CD8-positive, alpha-beta memory T cell (primary cell): ENCODE measurements at regions not wholly inside any gene's neighbourhood (a gene's known extent, or its start where the extent isn't known, plus 50 kb on each side); places are given as distances from the start of the nearest gene placed in this dataset.

Experiments used
- CTCF ChIA-PET: fragments of 350-600 bp; sonication (Branson Sonifier 250); formaldehyde crosslinking; loops from one replicate; lab custom pipeline; 2021; ENCODE audit warnings: antibody characterized with exemption; lab: Charles Lee
- POLR2A ChIA-PET: fragments of 350-600 bp; sonication (Branson Sonifier 250); formaldehyde crosslinking; loops from one replicate; lab custom pipeline; 2021; ENCODE audit warnings: antibody characterized with exemption; lab: Charles Lee
- DNase-seq, 5 donors: peaks; one replicate each; pipeline versions ENCODE4 v3.0.0 to v3.0.0-alpha.2; 2020 to 2022; ENCODE audit warnings: mixed read lengths in 1 of 5
- H3K27ac ChIP-seq: one replicate; pipeline ENCODE4 v1.7.0; 2013; ENCODE audit warnings: low read depth, mild to moderate bottlenecking, low read length, moderate library complexity
- H3K27me3 ChIP-seq: 2 replicates; pipeline ENCODE4 v1.7.0; 2013; ENCODE audit warnings: low read length, mild to moderate bottlenecking; ENCODE audit not compliant: insufficient read depth, poor library complexity, severe bottlenecking
- H3K36me3 ChIP-seq: 2 replicates; pipeline ENCODE4 v1.7.0; 2013; ENCODE audit warnings: mild to moderate bottlenecking, low read length, moderate library complexity; ENCODE audit not compliant: insufficient read depth
- H3K4me1 ChIP-seq: 2 replicates; pipeline ENCODE4 v1.7.0; 2013; ENCODE audit warnings: mild to moderate bottlenecking, low read length, moderate library complexity; ENCODE audit not compliant: insufficient read depth
- H3K4me3 ChIP-seq: 2 replicates; pipeline ENCODE4 v1.7.0; 2013; ENCODE audit warnings: mild to moderate bottlenecking, low read length
- H3K9me3 ChIP-seq: 2 replicates; pipeline ENCODE4 v1.7.0; 2013; ENCODE audit warnings: mild to moderate bottlenecking, low read length
- H3K27ac Mint-ChIP-seq, 8 donors: one replicate each; pipeline ENCODE4 v1.8.0; 2020 to 2021; ENCODE audit warnings: mixed read lengths in 8 of 8, mild to moderate bottlenecking in 6 of 8, inconsistent platforms in 3 of 8, moderate library complexity in 3 of 8
- H3K27me3 Mint-ChIP-seq, 2 donors: one replicate each; pipeline ENCODE4 v1.8.0; 2020 to 2021; ENCODE audit warnings: mixed read lengths in 2 of 2, mild to moderate bottlenecking in 1 of 2, moderate library complexity in 1 of 2
- H3K36me3 Mint-ChIP-seq, 3 donors: one replicate each; pipeline ENCODE4 v1.8.0; 2020 to 2021; ENCODE audit warnings: mixed read lengths in 3 of 3, inconsistent platforms in 1 of 3, mild to moderate bottlenecking in 1 of 3
- H3K4me1 Mint-ChIP-seq, 3 donors: one replicate each; pipeline ENCODE4 v1.8.0; 2020 to 2021; ENCODE audit warnings: mixed read lengths in 3 of 3, inconsistent platforms in 1 of 3, mild to moderate bottlenecking in 1 of 3
- H3K4me3 Mint-ChIP-seq, 7 donors: one replicate each; pipeline ENCODE4 v1.8.0; 2020 to 2021; ENCODE audit warnings: mixed read lengths in 7 of 7, mild to moderate bottlenecking in 6 of 7, moderate library complexity in 4 of 7, inconsistent platforms in 2 of 7
- H3K9me3 Mint-ChIP-seq, 5 donors: one replicate each; pipeline ENCODE4 v1.8.0; 2020 to 2022; ENCODE audit warnings: mixed read lengths in 5 of 5, mild to moderate bottlenecking in 3 of 5, moderate library complexity in 2 of 5, inconsistent platforms in 1 of 5

DNA sequence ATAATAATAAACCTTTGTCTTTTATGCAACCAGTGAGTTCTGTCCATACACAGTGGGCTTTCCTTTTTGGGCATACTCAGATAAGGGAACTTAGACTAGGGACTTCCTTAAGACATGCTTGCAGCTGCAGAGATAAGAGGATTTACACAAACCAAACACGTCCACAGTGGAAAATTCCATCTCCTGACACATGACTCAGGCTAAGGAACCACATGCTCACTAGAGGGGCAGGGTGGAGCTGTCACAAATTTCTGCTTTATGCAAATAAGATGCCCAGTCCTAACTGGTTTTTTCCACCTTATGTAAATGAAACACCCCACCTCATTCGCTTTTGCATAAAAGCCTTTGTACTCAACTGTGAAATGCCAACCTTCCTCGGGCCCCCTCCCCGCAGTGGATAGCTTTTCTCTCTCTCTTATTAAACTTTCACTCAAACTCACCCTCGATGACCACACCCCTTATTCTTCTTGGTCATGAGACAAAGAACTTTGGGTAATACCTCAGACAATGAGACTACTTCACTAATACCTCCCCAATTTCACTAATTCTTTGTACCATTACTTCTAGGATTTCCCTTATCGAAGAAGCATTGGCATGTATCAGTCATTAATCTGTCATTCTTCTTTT is 170.3 kb upstream of the FTMT start:
- POLR2A ChIA-PET, result no interaction called here
- H3K9me3 ChIP-seq, result no peaks in the 10 kb centered on the region
- no peaks in the 10 kb centered on the region for H3K27me3 ChIP-seq
- DNase-seq, result no peak
- Mint-ChIP-seq H3K4me1 (no peaks in the 10 kb centered on the region), H3K9me3 (peaks cover 0 to 27% (median 7%) of the 10 kb centered on the region in 5 donors), H3K36me3 (no peaks in the 10 kb centered on the region), H3K27ac (no peak overlapping the region), H3K4me3 (no peak overlapping the region), H3K27me3 (no peaks in the 10 kb centered on the region)
- H3K27ac ChIP-seq, result no peak overlapping the region
- CTCF ChIA-PET, result no interaction called here
- H3K4me1 ChIP-seq, result no peaks in the 10 kb centered on the region
- H3K4me3 ChIP-seq, result no peak overlapping the region
- no peaks in the 10 kb centered on the region for H3K36me3 ChIP-seq

- H3K4me3 ChIP-seq, result no peak overlapping the region
- H3K4me3 Mint-ChIP-seq, result no peak overlapping the region
- H3K36me3 Mint-ChIP-seq, result no peaks in the 10 kb centered on the region
- H3K27ac ChIP-seq, result no peak overlapping the region
- peaks cover 0 to 19% (median 6%) of the 10 kb centered on the region in 5 donors for H3K9me3 Mint-ChIP-seq
- no peaks in the 10 kb centered on the region for H3K4me1 Mint-ChIP-seq
- H3K9me3 ChIP-seq, result no peaks in the 10 kb centered on the region
- no peaks in the 10 kb centered on the region for H3K27me3 Mint-ChIP-seq
- DNase-seq, result no peak
- H3K27me3 ChIP-seq, result no peaks in the 10 kb centered on the region
- H3K4me1 ChIP-seq, result no peaks in the 10 kb centered on the region
- no peaks in the 10 kb centered on the region for H3K36me3 ChIP-seq
- ChIA-PET POLR2A (no interaction called here), CTCF (no interaction called here)
- no peak overlapping the region for H3K27ac Mint-ChIP-seq
These were observed 163.6 kb upstream of the FTMT start for GRCh38 chr5:121688126-121688525.

DNA sequence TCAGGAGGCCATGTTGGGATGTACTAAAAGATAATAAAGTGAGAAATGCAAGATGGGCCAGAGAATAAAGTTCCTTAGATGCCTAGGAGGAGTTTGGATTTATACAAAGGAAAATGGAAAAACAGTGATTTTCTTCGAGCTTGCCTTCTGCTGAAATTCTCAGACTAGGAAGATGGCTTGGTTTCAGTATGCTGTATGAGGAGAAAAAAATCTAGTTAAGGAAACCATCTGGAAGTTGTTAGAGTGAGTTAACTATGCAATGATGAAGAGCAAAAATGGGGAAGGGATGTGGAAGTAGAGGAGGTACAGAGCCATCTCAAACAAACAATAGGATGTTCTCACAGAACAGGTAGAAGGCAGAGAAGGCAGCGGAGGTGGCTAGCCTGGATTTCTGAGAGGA is 162.9 kb upstream of the FTMT start:
- H3K27me3 ChIP-seq, result no peaks in the 10 kb centered on the region
- no peaks in the 10 kb centered on the region for H3K9me3 ChIP-seq
- Mint-ChIP-seq H3K4me3 (no peak overlapping the region), H3K9me3 (peaks cover 0 to 14% (median 6%) of the 10 kb centered on the region in 5 donors), H3K27me3 (no peaks in the 10 kb centered on the region), H3K36me3 (no peaks in the 10 kb centered on the region), H3K4me1 (no peaks in the 10 kb centered on the region), H3K27ac (no peak overlapping the region)
- ChIA-PET CTCF (no interaction called here), POLR2A (no interaction called here)
- no peak overlapping the region for H3K27ac ChIP-seq
- no peaks in the 10 kb centered on the region for H3K36me3 ChIP-seq
- no peak for DNase-seq
- no peaks in the 10 kb centered on the region for H3K4me1 ChIP-seq
- no peak overlapping the region for H3K4me3 ChIP-seq

- Mint-ChIP-seq H3K27ac (no peak overlapping the region), H3K4me3 (no peak overlapping the region), H3K27me3 (no peaks in the 10 kb centered on the region), H3K36me3 (no peaks in the 10 kb centered on the region), H3K4me1 (peaks cover 0 to 4% (median 0%) of the 10 kb centered on the region in 3 donors), H3K9me3 (peaks cover 0 to 14% (median 4%) of the 10 kb centered on the region in 5 donors)
- H3K27ac ChIP-seq, result no peak overlapping the region
- no peak for DNase-seq
- ChIA-PET CTCF (no interaction called here), POLR2A (no interaction called here)
- H3K4me1 ChIP-seq, result no peaks in the 10 kb centered on the region
- H3K4me3 ChIP-seq, result no peak overlapping the region
- no peaks in the 10 kb centered on the region for H3K36me3 ChIP-seq
- H3K9me3 ChIP-seq, result no peaks in the 10 kb centered on the region
- H3K27me3 ChIP-seq, result no peaks in the 10 kb centered on the region
These were observed 160.2 kb upstream of the FTMT start for GRCh38 chr5:121691478-121691877.

DNA sequence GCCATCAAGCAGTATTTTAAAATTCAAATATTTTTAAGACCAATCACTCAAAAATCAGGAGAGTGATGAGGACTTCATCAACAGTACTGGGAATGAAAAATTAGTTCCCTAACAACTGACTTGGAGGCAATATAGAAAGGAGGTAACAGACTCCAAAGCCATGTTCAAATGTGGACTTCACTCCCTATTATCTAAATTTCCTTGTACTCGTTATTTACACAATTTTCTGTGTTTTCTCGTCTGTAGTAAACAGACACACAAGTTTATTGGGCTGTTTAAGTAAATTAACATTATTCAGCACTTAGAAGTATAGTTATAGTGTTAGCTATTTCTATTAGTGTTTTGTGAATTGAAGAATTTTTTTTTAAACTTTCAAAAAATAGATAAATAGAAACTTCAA is 159.5 kb upstream of the FTMT start:
- Histone ChIP-seq H3K9me3 (no peaks in the 10 kb centered on the region), H3K27me3 (no peaks in the 10 kb centered on the region), H3K4me3 (no peak overlapping the region), H3K4me1 (no peaks in the 10 kb centered on the region), H3K36me3 (no peaks in the 10 kb centered on the region), H3K27ac (no peak overlapping the region)
- peaks cover 0 to 4% (median 0%) of the 10 kb centered on the region in 3 donors for H3K4me1 Mint-ChIP-seq
- ChIA-PET POLR2A (no interaction called here), CTCF (no interaction called here)
- no peak overlapping the region for H3K4me3 Mint-ChIP-seq
- no peaks in the 10 kb centered on the region for H3K27me3 Mint-ChIP-seq
- H3K9me3 Mint-ChIP-seq, result peaks cover 0 to 14% (median 4%) of the 10 kb centered on the region in 5 donors
- no peak for DNase-seq
- H3K36me3 Mint-ChIP-seq, result no peaks in the 10 kb centered on the region
- no peak overlapping the region for H3K27ac Mint-ChIP-seq

DNA sequence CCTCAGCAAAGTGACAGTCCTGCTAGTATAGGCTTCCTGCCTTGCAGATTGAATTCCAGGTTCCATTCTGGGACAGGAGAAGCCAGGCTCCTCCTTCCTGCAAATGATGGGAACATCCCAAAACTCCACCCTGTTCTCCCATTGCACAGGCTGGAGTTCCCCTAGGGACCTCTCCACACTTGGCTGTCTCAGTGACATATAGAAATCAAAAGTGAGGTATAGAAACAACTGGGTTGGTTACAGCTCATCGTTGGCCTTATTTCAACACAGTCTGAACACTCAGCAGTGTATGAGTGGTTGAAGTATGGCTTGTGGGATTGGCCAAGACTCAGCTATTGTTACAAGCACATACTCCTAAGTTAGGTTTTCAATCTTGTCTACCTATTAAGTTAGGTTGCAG is 157.8 kb upstream of the FTMT start:
- peaks cover 0 to 4% (median 0%) of the 10 kb centered on the region in 3 donors for H3K4me1 Mint-ChIP-seq
- no peaks in the 10 kb centered on the region for H3K9me3 ChIP-seq
- H3K27me3 ChIP-seq, result no peaks in the 10 kb centered on the region
- no peak overlapping the region for H3K27ac Mint-ChIP-seq
- H3K27ac ChIP-seq, result no peak overlapping the region
- CTCF ChIA-PET, result no interaction called here
- H3K4me3 ChIP-seq, result no peak overlapping the region
- DNase-seq, result no peak
- POLR2A ChIA-PET, result no interaction called here
- peaks cover 0 to 10% (median 4%) of the 10 kb centered on the region in 5 donors for H3K9me3 Mint-ChIP-seq
- H3K36me3 ChIP-seq, result no peaks in the 10 kb centered on the region
- no peaks in the 10 kb centered on the region for H3K27me3 Mint-ChIP-seq
- H3K4me3 Mint-ChIP-seq, result no peak overlapping the region
- no peaks in the 10 kb centered on the region for H3K4me1 ChIP-seq
- no peaks in the 10 kb centered on the region for H3K36me3 Mint-ChIP-seq

GRCh38 chr5:121695307-121695706 is 156.4 kb upstream of the FTMT start:
- no peaks in the 10 kb centered on the region for H3K27me3 Mint-ChIP-seq
- H3K36me3 ChIP-seq, result no peaks in the 10 kb centered on the region
- no peak overlapping the region for H3K27ac ChIP-seq
- no peak overlapping the region for H3K27ac Mint-ChIP-seq
- no peak overlapping the region for H3K4me3 ChIP-seq
- peak overlapping the region in 1 of 7 donors; percentile 1 for H3K4me3 Mint-ChIP-seq
- H3K4me1 ChIP-seq, result no peaks in the 10 kb centered on the region
- no peaks in the 10 kb centered on the region for H3K27me3 ChIP-seq
- H3K4me1 Mint-ChIP-seq, result peaks cover 0 to 4% (median 0%) of the 10 kb centered on the region in 3 donors
- H3K36me3 Mint-ChIP-seq, result no peaks in the 10 kb centered on the region
- peaks cover 0 to 16% (median 4%) of the 10 kb centered on the region in 5 donors for H3K9me3 Mint-ChIP-seq
- POLR2A ChIA-PET, result no interaction called here
- CTCF ChIA-PET, result no interaction called here
- no peak for DNase-seq
- H3K9me3 ChIP-seq, result no peaks in the 10 kb centered on the region

DNA sequence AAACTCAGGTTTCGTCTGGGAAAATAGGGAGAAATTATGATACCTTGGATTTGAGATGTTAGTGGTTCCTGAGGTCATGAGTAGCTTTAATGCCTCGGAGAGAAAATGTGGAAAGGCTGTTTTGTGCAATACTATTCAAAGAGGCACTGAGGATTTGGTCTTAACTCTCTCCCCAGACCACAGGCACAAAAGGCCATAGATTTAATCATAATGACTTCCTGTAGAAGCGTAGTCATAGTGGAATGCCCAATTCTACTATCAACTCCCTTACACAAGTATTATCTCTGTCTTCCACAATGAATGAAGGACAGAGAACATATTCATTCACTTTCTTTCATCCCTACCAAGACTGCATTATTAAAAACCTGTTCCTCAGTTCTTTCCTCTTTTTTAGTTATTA is 153.0 kb upstream of the FTMT start:
- no peak for DNase-seq
- Mint-ChIP-seq H3K27me3 (no peaks in the 10 kb centered on the region), H3K4me1 (peaks cover 0 to 4% (median 0%) of the 10 kb centered on the region in 3 donors), H3K9me3 (peaks cover 0 to 14% (median 3%) of the 10 kb centered on the region in 5 donors), H3K36me3 (no peaks in the 10 kb centered on the region), H3K4me3 (no peak overlapping the region), H3K27ac (no peak overlapping the region)
- no peaks in the 10 kb centered on the region for H3K9me3 ChIP-seq
- no peaks in the 10 kb centered on the region for H3K4me1 ChIP-seq
- H3K27me3 ChIP-seq, result no peaks in the 10 kb centered on the region
- no peak overlapping the region for H3K27ac ChIP-seq
- ChIA-PET POLR2A (no interaction called here), CTCF (no interaction called here)
- H3K4me3 ChIP-seq, result no peak overlapping the region
- H3K36me3 ChIP-seq, result no peaks in the 10 kb centered on the region
